Right lobe of liver (tissue), 6 donors: ENCODE measurements at regions not wholly inside any gene's neighbourhood (a gene's known extent, or its start where the extent isn't known, plus 50 kb on each side); places are given as distances from the start of the nearest gene placed in this dataset.

Source experiments
- ATAC-seq, 4 donors: fragments of 200-7000 bp; cut with Tn5 transposase; one replicate each; pipeline ENCODE4 v1.9.1; 2020; ENCODE audit warnings: mild to moderate bottlenecking in 4 of 4, moderate library complexity in 4 of 4
- DNase-seq, 3 donors: peaks; one replicate each; pipeline ENCODE4 v3.0.0-alpha.2; 2020
- H3K27ac ChIP-seq, 3 donors: fragments of 200-600 bp; one replicate each; pipeline ENCODE4 v1.8.0; 2022
- H3K27me3 ChIP-seq, 2 donors: fragments of 200-600 bp; one replicate each; pipeline ENCODE4 v1.8.0; 2022
- H3K36me3 ChIP-seq, 4 donors: fragments of 200-600 bp; sonication (generic) in 1 of 4; one replicate each; pipeline versions ENCODE4 v1.5.1 to v1.8.0; 2017 to 2022; ENCODE audit warnings: control low read depth in 1 of 4
- H3K4me1 ChIP-seq, 4 donors: fragments of 200-600 bp; sonication (generic) in 1 of 4; one replicate each; pipeline versions ENCODE4 v1.5.1 to v1.8.0; 2017 to 2022; ENCODE audit warnings: control low read depth in 1 of 4
- H3K4me3 ChIP-seq, 3 donors: fragments of 200-600 bp; one replicate each; pipeline ENCODE4 v1.8.0; 2022
- H3K9me3 ChIP-seq, 4 donors: fragments of 200-600 bp; sonication (generic) in 1 of 4; one replicate each; pipeline versions ENCODE4 v1.5.1 to v1.8.0; 2017 to 2022; ENCODE audit warnings: control low read depth in 1 of 4
- POLR2A ChIP-seq: fragments of 450-650 bp; IDR thresholded peaks from one replicate; pipeline ENCODE4 v1.6.1; 2017; ENCODE audit warnings: antibody characterized with exemption, mild to moderate bottlenecking
- WGBS: methylation state at CpG from one replicate; pipeline ENCODE4 v1.1.6; 2018; ENCODE audit warnings: low coverage, low lambda C conversion rate; ENCODE audit not compliant: insufficient coverage; ENCODE audit errors: missing lambda C conversion rate; 5-methylcytosine and 5-hydroxymethylcytosine counted together
- intact Hi-C, 2 donors: fragments of 100-400 bp; cut with DNase I; formaldehyde crosslinking; loops; one replicate each; pipeline versions ENCODE4 v1.11.2 to v1.14.1; 2022
- TF ChIP-seq, protein P1 (sequence below), 4 donors: fragments of 200-600 bp in 3 of 4; fragments of 450-650 bp in 1 of 4; IDR thresholded peaks; one replicate each; pipeline versions ENCODE4 v1.5.1 to v1.8.0; 2016 to 2022; ENCODE audit warnings: antibody characterized with exemption in 4 of 4, mild to moderate bottlenecking in 2 of 4
- donor health status: DM: no; HTN: yes; CAD: no.
- donor health status: DM: no; HTN: no; CAD: no.
- donor health status: DM: no; HTN: no; CAD: no.
- donor health status: DM: no; HTN: yes; CAD: no.
- donor health status: DM: no; HTN: yes; CAD: no.

DNA sequence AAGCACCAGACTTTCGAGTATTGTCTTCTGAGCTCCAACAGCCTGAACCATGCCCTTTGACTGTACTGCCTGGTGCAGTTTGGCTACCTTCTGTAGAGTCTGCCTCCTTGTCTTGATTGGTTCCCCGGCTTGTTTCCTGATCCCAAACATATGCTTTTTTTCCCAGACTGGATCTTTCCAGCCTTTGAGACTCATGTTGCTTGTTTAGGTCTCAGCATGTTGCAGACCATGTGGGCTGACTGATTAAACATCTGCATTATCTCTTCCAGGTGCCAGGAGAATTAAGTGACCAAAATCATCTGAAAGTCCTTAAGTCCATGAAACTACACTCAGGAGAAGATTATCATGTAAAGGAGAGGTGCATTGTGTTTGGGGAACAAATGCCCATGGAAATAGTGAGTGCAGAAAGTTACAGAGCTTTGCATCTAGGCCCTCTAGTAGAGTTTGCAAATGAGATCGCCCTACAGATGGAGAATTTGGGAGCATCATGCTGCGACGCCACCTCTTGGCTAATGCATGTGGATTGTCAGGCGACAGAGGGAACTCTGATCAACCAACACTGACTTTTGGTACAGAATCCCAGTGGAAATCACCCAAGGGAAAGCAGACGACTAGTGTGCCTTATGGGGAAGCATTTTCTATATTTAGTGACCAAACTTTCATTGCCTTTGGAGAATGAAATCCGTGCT lies 188.8 kb downstream of the BLID start:
- peaks cover 0 to 44% (median 17%) of the 10 kb centered on the region in 4 donors for H3K4me1 ChIP-seq
- no peak for TF ChIP-seq POLR2A
- TF ChIP-seq, protein P1, sequence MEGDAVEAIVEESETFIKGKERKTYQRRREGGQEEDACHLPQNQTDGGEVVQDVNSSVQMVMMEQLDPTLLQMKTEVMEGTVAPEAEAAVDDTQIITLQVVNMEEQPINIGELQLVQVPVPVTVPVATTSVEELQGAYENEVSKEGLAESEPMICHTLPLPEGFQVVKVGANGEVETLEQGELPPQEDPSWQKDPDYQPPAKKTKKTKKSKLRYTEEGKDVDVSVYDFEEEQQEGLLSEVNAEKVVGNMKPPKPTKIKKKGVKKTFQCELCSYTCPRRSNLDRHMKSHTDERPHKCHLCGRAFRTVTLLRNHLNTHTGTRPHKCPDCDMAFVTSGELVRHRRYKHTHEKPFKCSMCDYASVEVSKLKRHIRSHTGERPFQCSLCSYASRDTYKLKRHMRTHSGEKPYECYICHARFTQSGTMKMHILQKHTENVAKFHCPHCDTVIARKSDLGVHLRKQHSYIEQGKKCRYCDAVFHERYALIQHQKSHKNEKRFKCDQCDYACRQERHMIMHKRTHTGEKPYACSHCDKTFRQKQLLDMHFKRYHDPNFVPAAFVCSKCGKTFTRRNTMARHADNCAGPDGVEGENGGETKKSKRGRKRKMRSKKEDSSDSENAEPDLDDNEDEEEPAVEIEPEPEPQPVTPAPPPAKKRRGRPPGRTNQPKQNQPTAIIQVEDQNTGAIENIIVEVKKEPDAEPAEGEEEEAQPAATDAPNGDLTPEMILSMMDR (IDR thresholded peaks at IDR 0.05) = no peak

DNA sequence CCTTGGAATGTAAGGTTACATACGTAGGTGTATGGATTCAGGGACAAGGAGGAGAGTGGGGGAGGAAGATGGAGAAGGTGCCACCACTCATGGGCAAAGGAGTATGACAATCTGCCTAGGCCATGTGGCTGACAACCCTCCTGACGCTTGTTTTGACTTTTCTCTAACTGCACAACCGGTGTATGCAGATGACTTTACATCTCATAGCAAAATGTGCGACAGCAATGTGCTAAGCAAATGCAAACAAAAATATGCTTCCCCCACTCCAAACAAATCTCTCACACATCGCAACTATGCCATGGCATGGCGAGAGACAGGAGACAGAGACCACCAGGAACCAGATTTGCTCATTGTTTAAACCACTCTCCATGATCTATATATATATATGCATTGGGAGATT lies 191.8 kb downstream of the BLID start:
- Histone ChIP-seq H3K27ac (no peak overlapping the region), H3K27me3 (no peaks in the 10 kb centered on the region), H3K9me3 (no peaks in the 10 kb centered on the region), H3K4me1 (peaks cover 0 to 21% (median 8%) of the 10 kb centered on the region in 4 donors), H3K4me3 (no peak overlapping the region), H3K36me3 (no peaks in the 10 kb centered on the region)
- 83% methylated on average over 5 of the region's 6 CpGs for WGBS
- TF ChIP-seq, protein P1 (IDR thresholded peaks at IDR 0.05) = no peak
- TF ChIP-seq POLR2A = no peak
- no peak for ATAC-seq
- DNase-seq = no peak
- intact Hi-C loops = no loop called here

More for the DNA sequence above, 188.8 kb downstream of the BLID start:
- Histone ChIP-seq H3K27ac (no peak overlapping the region), H3K4me3 (no peak overlapping the region), H3K36me3 (no peaks in the 10 kb centered on the region), H3K27me3 (no peaks in the 10 kb centered on the region), H3K9me3 (no peaks in the 10 kb centered on the region)
- ATAC-seq (no peak), DNase-seq (no peak)
- WGBS = 73% methylated on average over 8 of the region's 8 CpGs
- intact Hi-C loops = no loop called here

- Histone ChIP-seq H3K27me3 (no peaks in the 10 kb centered on the region), H3K4me1 (no peaks in the 10 kb centered on the region), H3K36me3 (no peaks in the 10 kb centered on the region), H3K9me3 (no peaks in the 10 kb centered on the region), H3K4me3 (no peak overlapping the region), H3K27ac (no peak overlapping the region)
- 73% methylated on average over 1 of the region's 1 CpG for WGBS
- ATAC-seq (no peak), DNase-seq (no peak)
- intact Hi-C loops = no loop called here
- TF ChIP-seq, protein P1 (IDR thresholded peaks at IDR 0.05) = no peak
- TF ChIP-seq POLR2A = no peak
Measured at GRCh38 chr11:121917482-121917881, 198.5 kb downstream of the BLID start.

- 56% methylated on average over 2 of the region's 2 CpGs for WGBS
- Histone ChIP-seq H3K4me1 (no peaks in the 10 kb centered on the region), H3K36me3 (no peaks in the 10 kb centered on the region), H3K27ac (no peak overlapping the region), H3K27me3 (no peaks in the 10 kb centered on the region), H3K4me3 (no peak overlapping the region), H3K9me3 (no peaks in the 10 kb centered on the region)
- DNase-seq (no peak), ATAC-seq (no peak)
- TF ChIP-seq, protein P1 (IDR thresholded peaks at IDR 0.05) = no peak
- no peak for TF ChIP-seq POLR2A
- intact Hi-C loops = no loop called here
Measured at GRCh38 chr11:121914508-121915059, 201.4 kb downstream of the BLID start.
